Activated naive CD8-positive, alpha-beta T cell treated with anti-CD3 and anti-CD28 coated beads for 36 hours (primary cell): ENCODE measurements at regions not wholly inside any gene's neighbourhood (a gene's known extent, or its start where the extent isn't known, plus 50 kb on each side); places are given as distances from the start of the nearest gene placed in this dataset.

Source experiments
- DNase-seq: peaks from one replicate; pipeline ENCODE4 v3.0.0; 2021
- H3K27ac Mint-ChIP-seq: one replicate; pipeline ENCODE4 v1.8.0; 2022; ENCODE audit warnings: mild to moderate bottlenecking, moderate library complexity, mixed read lengths
- H3K27me3 Mint-ChIP-seq: one replicate; pipeline ENCODE4 v1.8.0; 2022; ENCODE audit warnings: mild to moderate bottlenecking, mixed read lengths
- H3K36me3 Mint-ChIP-seq: one replicate; pipeline ENCODE4 v1.8.0; 2021; ENCODE audit warnings: mild to moderate bottlenecking, mixed read lengths
- H3K4me1 Mint-ChIP-seq: one replicate; pipeline ENCODE4 v1.8.0; 2021; ENCODE audit warnings: mixed read lengths
- H3K4me3 Mint-ChIP-seq: one replicate; pipeline ENCODE4 v1.8.0; 2022; ENCODE audit warnings: mild to moderate bottlenecking, moderate library complexity, mixed read lengths
- H3K9me3 Mint-ChIP-seq: one replicate; pipeline ENCODE4 v1.8.0; 2022; ENCODE audit warnings: mixed read lengths

DNA sequence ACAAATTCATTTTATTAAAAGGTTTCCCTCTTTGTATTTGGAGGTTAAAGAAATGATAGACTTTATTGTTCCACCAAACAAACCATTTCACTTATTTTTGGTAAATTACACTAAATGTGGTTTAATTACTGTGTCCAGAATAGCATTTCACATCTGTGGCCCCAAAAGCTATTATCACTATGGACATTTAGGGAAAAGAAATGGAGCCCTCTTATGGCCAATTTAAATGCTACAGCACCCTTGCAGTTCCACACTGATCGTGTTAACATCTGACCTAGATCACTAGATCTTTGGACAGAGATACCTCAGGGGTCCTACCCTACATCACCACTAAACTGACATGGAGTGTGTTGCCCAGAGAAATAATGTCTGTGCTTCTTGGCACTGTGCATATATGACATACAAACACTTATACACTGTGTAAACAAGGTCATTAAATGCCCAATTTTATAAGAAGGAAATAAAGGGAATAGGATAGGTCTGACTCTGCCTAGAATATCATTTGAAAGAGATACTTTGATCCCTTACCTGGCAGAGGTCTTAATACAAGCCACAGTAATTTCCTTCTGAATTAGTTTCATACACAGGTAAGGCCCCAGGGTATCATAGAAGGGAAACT is 163.9 kb downstream of the KDR start:
- no peak overlapping the region for H3K27ac Mint-ChIP-seq

DNA sequence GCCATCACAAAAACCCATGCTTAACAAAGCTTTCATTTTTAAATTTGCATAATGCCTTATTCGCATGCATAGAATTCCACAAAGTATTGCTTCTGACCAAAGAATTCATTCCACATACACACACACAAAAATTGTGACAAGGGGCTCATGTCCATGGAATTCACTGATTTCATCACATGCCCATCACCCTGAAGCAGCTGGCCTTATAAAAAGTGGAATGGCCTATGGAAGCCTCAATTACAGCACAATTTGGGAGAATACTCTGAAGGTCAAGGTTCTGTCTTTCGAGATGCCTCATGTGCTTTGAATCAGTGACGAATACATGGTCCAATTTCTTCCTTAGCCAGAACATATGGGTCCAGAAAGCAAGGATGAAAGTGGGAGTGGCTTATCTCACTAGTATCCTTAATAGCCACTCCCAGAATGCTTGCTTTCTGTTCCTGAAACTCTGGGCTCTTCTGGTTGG is 165.7 kb downstream of the KDR start:
- Mint-ChIP-seq H3K9me3 (no peaks in the 10 kb centered on the region), H3K27me3 (peaks cover 7% of the 10 kb centered on the region), H3K27ac (no peak overlapping the region), H3K4me1 (no peaks in the 10 kb centered on the region), H3K4me3 (no peak overlapping the region), H3K36me3 (no peaks in the 10 kb centered on the region)
- DNase-seq = no peak

More for the DNA sequence above, 163.9 kb downstream of the KDR start:
- Mint-ChIP-seq H3K27me3 (peaks cover 7% of the 10 kb centered on the region), H3K4me1 (no peaks in the 10 kb centered on the region), H3K9me3 (no peaks in the 10 kb centered on the region), H3K36me3 (no peaks in the 10 kb centered on the region), H3K4me3 (no peak overlapping the region)
- DNase-seq = no peak

DNA sequence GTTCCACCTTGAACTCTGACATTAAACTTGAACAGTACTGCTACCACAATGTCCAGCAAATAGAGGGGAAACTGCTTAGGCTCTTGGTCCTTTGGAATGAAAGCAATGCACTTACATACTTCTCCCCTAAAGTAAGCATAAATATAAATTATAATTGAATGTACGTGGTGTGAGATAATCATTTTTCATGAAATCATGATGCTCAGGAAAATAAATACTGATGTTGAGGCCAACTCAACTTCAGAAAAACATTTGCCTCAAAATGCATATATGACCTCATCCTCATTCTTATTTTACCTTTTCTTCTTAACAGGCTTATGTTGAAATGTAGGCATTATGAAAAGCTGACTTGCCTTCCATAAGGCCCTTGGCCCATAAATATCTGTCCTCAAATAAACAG is 166.3 kb downstream of the KDR start:
- Mint-ChIP-seq H3K27me3 (peaks cover 3% of the 10 kb centered on the region), H3K9me3 (no peaks in the 10 kb centered on the region), H3K4me3 (no peak overlapping the region), H3K4me1 (no peaks in the 10 kb centered on the region), H3K36me3 (no peaks in the 10 kb centered on the region), H3K27ac (no peak overlapping the region)
- DNase-seq = no peak

DNA sequence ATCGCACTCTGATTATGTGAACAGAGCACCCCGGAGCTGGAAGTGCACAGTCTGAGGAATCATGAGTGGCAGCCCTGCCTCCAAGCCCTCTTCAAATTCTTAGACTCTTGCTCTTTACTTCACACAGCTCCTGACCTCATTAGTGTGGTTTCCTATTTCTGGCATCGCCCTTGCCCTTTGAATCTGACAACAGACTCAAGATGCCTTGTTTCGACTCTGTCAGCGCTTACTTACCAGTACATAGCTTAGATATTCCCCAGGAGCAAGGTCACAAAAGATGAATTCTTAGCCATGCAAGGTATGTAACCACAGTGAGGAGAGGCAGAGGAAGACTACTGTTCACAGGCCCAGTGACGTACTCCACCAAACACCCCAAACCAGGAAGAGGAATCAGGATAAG is 167.2 kb downstream of the KDR start:
- no peak overlapping the region for H3K27ac Mint-ChIP-seq
- DNase-seq = no peak
- no peak overlapping the region for H3K4me3 Mint-ChIP-seq
- no peaks in the 10 kb centered on the region for H3K9me3 Mint-ChIP-seq
- peaks cover 3% of the 10 kb centered on the region for H3K27me3 Mint-ChIP-seq
- H3K36me3 Mint-ChIP-seq = no peaks in the 10 kb centered on the region
- no peaks in the 10 kb centered on the region for H3K4me1 Mint-ChIP-seq

DNA sequence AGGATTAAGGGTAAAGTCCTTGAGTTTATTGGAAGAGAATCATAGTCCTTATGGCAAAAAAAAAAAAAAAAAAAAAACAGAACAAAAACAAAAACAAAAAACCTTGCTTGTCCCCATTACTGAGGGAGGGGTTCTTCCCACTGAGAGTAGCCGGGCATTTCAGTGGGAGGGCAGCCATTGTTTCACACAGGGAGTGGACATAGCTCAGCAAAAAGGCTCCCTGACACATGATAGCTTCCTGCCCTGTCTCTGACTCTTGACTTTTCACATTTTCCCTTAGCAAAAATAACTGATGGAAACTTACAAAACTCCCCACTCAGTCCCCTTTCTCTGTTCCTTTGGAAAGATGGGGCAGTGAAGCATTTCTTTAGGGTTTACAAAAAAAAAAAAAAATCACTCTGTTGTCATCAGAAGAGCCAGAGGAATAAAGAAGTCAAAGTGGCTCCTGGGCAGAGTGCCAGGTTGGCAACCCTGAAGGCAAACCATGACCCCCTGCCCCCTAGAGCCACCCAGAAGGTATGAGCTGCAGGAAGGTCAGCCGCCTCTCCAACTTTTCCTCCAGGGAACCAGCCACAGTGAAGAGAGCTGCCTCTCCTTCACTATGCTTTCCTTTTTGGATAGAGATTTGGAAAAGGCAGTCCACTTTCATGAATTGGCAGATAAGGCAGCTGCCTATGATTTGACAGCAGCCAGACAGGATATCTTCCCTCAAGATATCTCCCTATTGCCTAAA is 170.6 kb downstream of the KDR start:
- H3K36me3 Mint-ChIP-seq = no peaks in the 10 kb centered on the region
- H3K4me1 Mint-ChIP-seq = no peaks in the 10 kb centered on the region
- no peak overlapping the region for H3K27ac Mint-ChIP-seq
- no peak for DNase-seq
- no peak overlapping the region for H3K4me3 Mint-ChIP-seq
- no peaks in the 10 kb centered on the region for H3K9me3 Mint-ChIP-seq
- no peaks in the 10 kb centered on the region for H3K27me3 Mint-ChIP-seq

DNA sequence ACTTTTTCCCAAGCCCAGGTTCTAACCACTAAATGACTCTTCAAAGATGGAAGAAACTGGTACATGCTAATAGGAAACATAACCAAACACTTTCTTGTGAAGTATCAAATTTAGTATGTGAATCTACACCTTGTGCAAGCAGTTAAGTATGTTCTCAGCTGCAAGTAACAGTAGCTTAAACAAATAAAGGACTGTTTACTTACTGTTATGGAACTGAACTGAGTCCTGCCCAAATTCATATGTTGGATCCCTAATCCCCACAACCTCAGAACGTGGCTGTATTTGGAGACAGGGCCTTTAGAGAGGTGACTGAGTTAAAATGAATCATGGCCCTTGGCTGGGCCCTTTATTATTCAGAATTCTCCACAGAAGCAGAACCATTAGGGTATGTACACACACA is 178.7 kb downstream of the KDR start:
- H3K4me1 Mint-ChIP-seq = peaks cover 11% of the 10 kb centered on the region
- DNase-seq = no peak
- H3K9me3 Mint-ChIP-seq = no peaks in the 10 kb centered on the region
- H3K36me3 Mint-ChIP-seq = no peaks in the 10 kb centered on the region
- H3K27ac Mint-ChIP-seq = no peak overlapping the region
- H3K4me3 Mint-ChIP-seq = no peak overlapping the region
- H3K27me3 Mint-ChIP-seq = no peaks in the 10 kb centered on the region

DNA sequence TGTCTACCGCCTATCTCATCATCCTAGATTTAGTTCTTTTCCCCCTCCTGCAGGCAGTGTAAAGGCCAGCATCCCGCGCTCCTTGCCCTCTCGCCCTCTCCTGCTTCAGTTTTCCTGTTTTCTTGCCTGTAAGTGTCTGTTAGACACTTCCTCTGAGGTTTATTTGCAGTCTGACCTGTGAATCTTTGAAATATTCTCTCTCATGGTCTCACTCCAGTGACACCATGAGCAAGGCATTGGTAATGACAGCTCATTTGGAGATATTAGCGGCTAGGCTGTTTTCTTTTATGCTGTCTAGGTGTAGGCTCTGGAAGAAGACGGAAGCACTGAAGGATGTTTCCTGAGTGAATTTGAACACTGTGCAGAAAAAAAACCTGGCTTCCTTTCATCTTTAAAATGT is 179.6 kb downstream of the KDR start:
- H3K27me3 Mint-ChIP-seq = no peaks in the 10 kb centered on the region
- H3K27ac Mint-ChIP-seq = no peak overlapping the region
- peaks cover 19% of the 10 kb centered on the region for H3K4me1 Mint-ChIP-seq
- H3K4me3 Mint-ChIP-seq = no peak overlapping the region
- H3K36me3 Mint-ChIP-seq = no peaks in the 10 kb centered on the region
- DNase-seq = no peak
- no peaks in the 10 kb centered on the region for H3K9me3 Mint-ChIP-seq

DNA sequence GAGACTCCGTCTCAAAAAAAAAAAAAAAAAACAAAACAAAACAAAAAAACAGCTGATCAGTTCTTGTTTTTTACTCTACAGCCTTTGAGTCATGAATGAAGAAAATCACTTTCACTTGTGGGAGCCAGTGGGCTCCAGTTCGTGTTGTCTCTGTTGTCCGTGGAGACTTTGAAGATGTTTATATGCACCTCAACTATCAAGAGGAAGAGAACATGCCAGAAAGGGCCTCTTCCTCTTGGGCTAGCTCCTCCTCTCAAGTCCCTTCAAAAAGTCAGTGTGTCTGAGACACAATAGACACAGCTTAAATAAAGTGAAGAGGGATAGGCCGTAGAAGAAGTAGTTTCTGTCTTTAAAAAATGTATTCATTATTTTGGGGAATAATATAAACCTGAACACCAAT is 182.7 kb downstream of the KDR start:
- H3K27me3 Mint-ChIP-seq = no peaks in the 10 kb centered on the region
- H3K4me3 Mint-ChIP-seq = peak overlapping the region; percentile 11
- no peaks in the 10 kb centered on the region for H3K36me3 Mint-ChIP-seq
- H3K27ac Mint-ChIP-seq = peak overlapping the region; percentile 5
- DNase-seq = no peak
- H3K9me3 Mint-ChIP-seq = no peaks in the 10 kb centered on the region
- peaks cover 22% of the 10 kb centered on the region for H3K4me1 Mint-ChIP-seq

DNA sequence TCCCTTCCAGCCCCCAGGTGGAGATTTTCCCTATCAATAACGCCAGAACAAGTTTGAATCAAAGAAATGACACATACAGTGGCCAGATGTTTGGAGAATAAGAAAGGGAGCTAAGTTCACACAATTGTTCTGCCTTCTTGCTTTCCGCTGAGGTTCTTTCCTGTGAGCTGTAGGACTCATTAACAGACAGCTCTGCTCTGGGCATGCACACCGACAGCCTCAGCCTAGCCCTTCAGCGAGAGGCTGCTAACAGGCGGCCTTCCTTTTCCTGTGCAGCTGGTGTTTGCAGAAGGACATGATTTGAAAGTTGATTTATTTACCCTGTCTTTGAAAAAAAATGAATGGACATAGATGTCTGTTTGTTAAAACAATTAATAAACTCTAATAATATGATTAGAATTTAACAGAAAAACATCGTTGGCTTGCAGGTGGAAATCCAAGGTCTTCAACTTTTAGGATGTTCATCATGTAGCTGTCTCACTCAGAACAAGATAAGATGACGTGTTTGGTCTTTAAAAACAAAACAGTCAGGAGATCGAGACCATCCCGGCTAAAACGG is 183.3 kb downstream of the KDR start:
- Mint-ChIP-seq H3K4me1 (peaks cover 22% of the 10 kb centered on the region), H3K27ac (no peak overlapping the region), H3K36me3 (no peaks in the 10 kb centered on the region), H3K9me3 (no peaks in the 10 kb centered on the region), H3K27me3 (no peaks in the 10 kb centered on the region), H3K4me3 (peak overlapping the region; percentile 25)
- no peak for DNase-seq

DNA sequence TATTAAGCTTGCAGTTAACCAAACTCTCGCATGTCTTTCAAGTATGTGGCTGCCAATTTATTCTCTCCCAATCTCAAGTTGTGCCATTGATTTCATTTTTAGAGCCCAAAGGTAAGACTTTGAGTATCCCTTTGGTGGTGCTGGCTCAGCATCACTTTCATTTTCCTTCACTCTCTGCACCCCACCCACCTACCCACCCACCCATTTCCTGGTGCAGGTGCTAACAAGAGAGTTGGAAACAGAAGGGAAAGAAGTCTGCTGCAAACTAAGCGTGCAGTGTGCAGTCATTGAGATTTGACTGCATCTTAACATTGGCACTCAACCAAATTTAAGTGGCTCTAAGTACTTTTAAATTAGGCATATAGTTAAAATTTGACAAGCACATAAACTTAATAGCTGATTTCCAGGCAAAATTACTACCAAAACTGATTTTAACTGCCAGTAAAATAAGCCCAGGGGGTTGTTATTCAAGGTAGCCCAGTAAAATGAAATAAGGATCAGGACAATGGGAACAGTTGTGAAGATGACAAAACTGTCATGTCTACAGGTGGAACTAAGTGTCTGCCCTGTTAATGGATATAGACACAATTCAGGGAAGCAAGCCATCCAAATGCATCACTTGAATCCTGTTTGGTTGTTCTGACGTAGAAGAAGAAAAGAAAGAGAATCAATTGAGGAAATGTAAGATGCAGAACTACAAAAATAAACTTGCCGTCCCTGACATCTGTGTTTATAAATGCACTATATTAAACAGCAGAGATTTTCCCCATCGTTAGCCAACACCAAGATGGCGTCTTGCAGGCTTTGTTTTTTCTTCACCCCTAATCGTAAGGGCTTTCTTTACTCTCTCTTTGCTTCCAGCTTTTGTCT is 184.2 kb downstream of the KDR start:
- no peak for DNase-seq
- Mint-ChIP-seq H3K27me3 (no peaks in the 10 kb centered on the region), H3K4me1 (peaks cover 22% of the 10 kb centered on the region), H3K36me3 (no peaks in the 10 kb centered on the region), H3K4me3 (no peak overlapping the region), H3K9me3 (no peaks in the 10 kb centered on the region), H3K27ac (no peak overlapping the region)

DNA sequence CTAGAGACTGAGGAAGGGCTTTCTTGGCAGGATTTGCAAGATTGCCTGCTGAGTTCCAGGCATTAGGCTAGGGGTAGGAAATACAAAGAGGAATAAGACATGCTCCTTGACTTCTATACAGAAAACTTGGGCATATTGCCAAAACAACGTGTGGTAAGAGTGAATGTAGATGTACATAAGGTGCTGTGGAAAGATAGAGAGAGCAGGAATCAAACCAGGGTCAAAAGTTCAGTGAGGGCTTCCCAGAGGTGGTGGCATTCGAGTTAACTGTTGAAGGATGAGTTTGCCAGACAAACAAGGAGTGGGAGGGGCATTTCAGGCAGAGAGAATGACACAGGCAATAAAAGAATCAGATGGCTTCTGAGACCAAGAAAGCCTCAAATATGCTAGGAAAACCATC is 187.9 kb downstream of the KDR start:
- no peaks in the 10 kb centered on the region for H3K36me3 Mint-ChIP-seq
- no peak for DNase-seq
- H3K4me3 Mint-ChIP-seq = no peak overlapping the region
- no peak overlapping the region for H3K27ac Mint-ChIP-seq
- no peaks in the 10 kb centered on the region for H3K27me3 Mint-ChIP-seq
- no peaks in the 10 kb centered on the region for H3K9me3 Mint-ChIP-seq
- H3K4me1 Mint-ChIP-seq = peaks cover 18% of the 10 kb centered on the region

DNA sequence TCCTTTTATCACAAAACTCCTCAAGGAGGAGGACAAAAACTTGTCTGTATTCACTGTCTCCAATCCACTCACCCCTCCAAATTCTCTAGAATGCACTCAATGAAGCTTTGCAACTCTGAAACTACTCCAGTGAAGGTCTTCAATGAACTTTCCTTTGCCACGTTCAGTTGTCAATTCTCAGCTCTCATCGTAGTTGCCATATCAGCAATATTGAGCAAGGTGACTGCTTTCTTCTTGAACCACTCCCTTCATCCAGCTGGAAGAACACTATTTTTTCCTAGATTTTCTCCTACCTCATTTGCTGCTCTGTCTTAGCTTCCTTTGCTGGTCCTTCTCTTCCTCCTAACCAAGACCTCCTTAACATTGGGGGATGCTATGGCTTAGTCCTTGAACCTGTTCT is 191.8 kb downstream of the KDR start:
- Mint-ChIP-seq H3K27me3 (no peaks in the 10 kb centered on the region), H3K4me3 (no peak overlapping the region), H3K9me3 (no peaks in the 10 kb centered on the region), H3K36me3 (no peaks in the 10 kb centered on the region), H3K4me1 (no peaks in the 10 kb centered on the region), H3K27ac (no peak overlapping the region)
- no peak for DNase-seq

DNA sequence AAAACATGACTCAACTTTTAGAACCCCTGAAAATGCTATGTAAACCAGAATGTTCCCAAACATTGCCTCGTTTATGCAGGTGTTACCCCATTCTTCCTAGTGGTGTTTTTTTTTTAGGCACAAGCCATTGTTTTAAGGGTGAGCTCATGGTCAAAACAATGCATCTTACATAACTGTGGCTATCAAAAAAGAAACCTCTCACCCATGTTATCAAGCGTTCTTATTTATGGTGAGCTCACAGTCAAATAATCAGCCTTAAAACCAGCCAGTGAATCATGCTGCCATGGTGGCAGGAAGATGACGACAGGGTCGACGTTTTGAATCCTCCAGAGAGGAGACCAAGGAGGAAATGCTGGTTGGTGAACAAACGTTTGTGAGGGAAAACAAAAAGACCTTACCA is 195.2 kb downstream of the KDR start:
- no peak for DNase-seq
- no peak overlapping the region for H3K4me3 Mint-ChIP-seq

DNA sequence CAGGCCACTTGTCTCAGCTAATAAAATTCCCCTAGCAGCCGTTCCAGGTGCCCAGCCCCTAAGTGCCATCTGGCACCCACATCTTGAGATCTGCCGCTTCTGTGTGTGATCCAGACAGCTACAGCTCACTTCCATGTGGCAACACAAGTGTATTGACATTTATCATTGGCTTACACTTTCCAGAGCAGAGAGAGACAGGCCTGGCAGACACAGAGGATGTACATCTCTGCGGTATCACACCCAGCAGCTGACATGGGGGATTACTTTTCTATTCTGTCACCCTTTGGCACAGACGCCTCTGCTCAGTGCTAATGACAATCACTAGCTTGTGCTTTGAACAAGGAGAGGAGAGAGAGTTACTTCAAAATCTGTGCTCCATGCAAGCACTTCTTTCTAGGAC is 195.9 kb downstream of the KDR start:
- Mint-ChIP-seq H3K27me3 (no peaks in the 10 kb centered on the region), H3K9me3 (peaks cover 4% of the 10 kb centered on the region), H3K4me1 (no peaks in the 10 kb centered on the region), H3K27ac (no peak overlapping the region), H3K4me3 (no peak overlapping the region), H3K36me3 (no peaks in the 10 kb centered on the region)
- no peak for DNase-seq

More for the DNA sequence above, 195.2 kb downstream of the KDR start:
- H3K9me3 Mint-ChIP-seq = no peaks in the 10 kb centered on the region
- no peaks in the 10 kb centered on the region for H3K36me3 Mint-ChIP-seq
- H3K27ac Mint-ChIP-seq = no peak overlapping the region
- no peaks in the 10 kb centered on the region for H3K4me1 Mint-ChIP-seq
- H3K27me3 Mint-ChIP-seq = no peaks in the 10 kb centered on the region

DNA sequence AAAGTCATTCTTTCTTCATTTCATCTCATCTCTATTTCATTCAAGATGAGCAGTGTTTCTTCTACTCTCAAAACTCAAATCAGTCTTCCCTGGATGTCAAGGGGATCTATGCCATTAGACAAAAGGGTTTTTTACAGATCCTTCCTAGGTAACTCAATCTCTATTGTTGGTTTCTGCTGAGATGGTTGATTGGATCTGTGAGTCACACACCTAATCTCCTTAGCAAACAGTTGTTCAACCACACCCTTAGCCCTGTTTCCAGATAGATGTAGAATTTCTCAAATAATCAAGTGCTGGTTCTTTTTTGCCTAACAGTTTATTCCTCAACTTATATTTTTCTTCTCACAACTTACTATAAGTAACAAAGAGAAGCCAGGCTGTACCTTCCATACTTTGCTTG is 200.5 kb downstream of the KDR start:
- Mint-ChIP-seq H3K4me3 (no peak overlapping the region), H3K9me3 (peaks cover 8% of the 10 kb centered on the region), H3K27ac (no peak overlapping the region), H3K4me1 (no peaks in the 10 kb centered on the region), H3K36me3 (no peaks in the 10 kb centered on the region), H3K27me3 (no peaks in the 10 kb centered on the region)
- no peak for DNase-seq
